ENCODE measurements at regions not wholly inside any gene's neighbourhood (a gene's known extent, or its start where the extent isn't known, plus 50 kb on each side); places are given as distances from the start of the nearest gene placed in this dataset.

DNA sequence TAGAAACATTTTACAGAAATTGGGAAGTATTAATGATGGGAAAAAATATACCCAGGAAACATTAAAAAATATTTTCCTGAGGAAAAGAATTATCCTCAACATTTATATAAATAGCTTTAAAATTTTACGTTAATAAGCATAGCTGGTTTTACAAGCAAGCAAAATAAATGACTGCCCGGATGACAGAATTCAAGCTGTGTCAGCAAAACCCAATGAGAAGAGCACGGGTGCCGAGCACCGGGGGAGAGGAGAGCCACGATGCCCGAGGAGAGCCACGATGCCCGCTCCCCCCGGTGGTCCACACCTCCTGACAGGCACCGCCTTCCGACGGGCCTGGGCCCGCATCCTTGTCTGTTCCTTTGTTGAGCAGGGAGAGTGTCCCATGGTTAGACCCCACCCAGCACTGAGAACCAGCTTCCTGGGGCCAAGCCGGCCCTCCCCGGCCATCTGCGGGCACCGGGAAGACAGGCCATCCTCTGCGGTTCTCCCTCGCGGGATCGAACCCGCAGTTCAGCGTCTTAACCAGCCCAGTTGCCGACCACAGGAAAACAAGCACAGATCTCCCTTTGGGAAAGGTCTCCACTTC, 63.3 kb upstream of the PDE10A start:
- TF ChIP-seq, protein P1, sequence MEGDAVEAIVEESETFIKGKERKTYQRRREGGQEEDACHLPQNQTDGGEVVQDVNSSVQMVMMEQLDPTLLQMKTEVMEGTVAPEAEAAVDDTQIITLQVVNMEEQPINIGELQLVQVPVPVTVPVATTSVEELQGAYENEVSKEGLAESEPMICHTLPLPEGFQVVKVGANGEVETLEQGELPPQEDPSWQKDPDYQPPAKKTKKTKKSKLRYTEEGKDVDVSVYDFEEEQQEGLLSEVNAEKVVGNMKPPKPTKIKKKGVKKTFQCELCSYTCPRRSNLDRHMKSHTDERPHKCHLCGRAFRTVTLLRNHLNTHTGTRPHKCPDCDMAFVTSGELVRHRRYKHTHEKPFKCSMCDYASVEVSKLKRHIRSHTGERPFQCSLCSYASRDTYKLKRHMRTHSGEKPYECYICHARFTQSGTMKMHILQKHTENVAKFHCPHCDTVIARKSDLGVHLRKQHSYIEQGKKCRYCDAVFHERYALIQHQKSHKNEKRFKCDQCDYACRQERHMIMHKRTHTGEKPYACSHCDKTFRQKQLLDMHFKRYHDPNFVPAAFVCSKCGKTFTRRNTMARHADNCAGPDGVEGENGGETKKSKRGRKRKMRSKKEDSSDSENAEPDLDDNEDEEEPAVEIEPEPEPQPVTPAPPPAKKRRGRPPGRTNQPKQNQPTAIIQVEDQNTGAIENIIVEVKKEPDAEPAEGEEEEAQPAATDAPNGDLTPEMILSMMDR (IDR thresholded peaks at IDR 0.05; ENCODE audit: insufficient read depth, low read depth, low read length) = no peak
- Histone ChIP-seq H3K36me3 (ENCODE audit: control insufficient read depth, insufficient read depth, low read length) (no peaks in the 10 kb centered on the region), H3K27me3 (ENCODE audit: control insufficient read depth, insufficient read depth, low read length) (no peaks in the 10 kb centered on the region), H3K4me3 (ENCODE audit: low read depth, low read length) (no peak overlapping the region)
- CTCF ChIA-PET = no interaction called here
- POLR2A ChIA-PET = no interaction called here
- no peak for DNase-seq (ENCODE audit: low read depth)

GRCh38 chr6:165725201-165725600, 62.2 kb upstream of the PDE10A start:
- Histone ChIP-seq H3K4me3 (ENCODE audit: low read depth, low read length) (no peak overlapping the region), H3K27me3 (ENCODE audit: control insufficient read depth, insufficient read depth, low read length) (no peaks in the 10 kb centered on the region), H3K36me3 (ENCODE audit: control insufficient read depth, insufficient read depth, low read length) (no peaks in the 10 kb centered on the region)
- POLR2A ChIA-PET = no interaction called here
- CTCF ChIA-PET = no interaction called here
- TF ChIP-seq, protein P1 (IDR thresholded peaks at IDR 0.05; ENCODE audit: insufficient read depth, low read depth, low read length) = no peak
- DNase-seq (ENCODE audit: low read depth) = no peak

GRCh38 chr6:165723326-165723725, 60.3 kb upstream of the PDE10A start:
- Histone ChIP-seq H3K36me3 (ENCODE audit: control insufficient read depth, insufficient read depth, low read length) (no peaks in the 10 kb centered on the region), H3K27me3 (ENCODE audit: control insufficient read depth, insufficient read depth, low read length) (no peaks in the 10 kb centered on the region), H3K4me3 (ENCODE audit: low read depth, low read length) (no peak overlapping the region)
- ChIA-PET CTCF (no interaction called here), POLR2A (no interaction called here)
- TF ChIP-seq, protein P1 (IDR thresholded peaks at IDR 0.05; ENCODE audit: insufficient read depth, low read depth, low read length) = no peak
- DNase-seq (ENCODE audit: low read depth) = no peak

GRCh38 chr6:165722022-165722421, 59.0 kb upstream of the PDE10A start:
- TF ChIP-seq, protein P1 (IDR thresholded peaks at IDR 0.05; ENCODE audit: insufficient read depth, low read depth, low read length) = no peak
- Histone ChIP-seq H3K36me3 (ENCODE audit: control insufficient read depth, insufficient read depth, low read length) (no peaks in the 10 kb centered on the region), H3K4me3 (ENCODE audit: low read depth, low read length) (no peak overlapping the region), H3K27me3 (ENCODE audit: control insufficient read depth, insufficient read depth, low read length) (no peaks in the 10 kb centered on the region)
- DNase-seq (ENCODE audit: low read depth) = no peak
- ChIA-PET CTCF (no interaction called here), POLR2A (no interaction called here)

DNA sequence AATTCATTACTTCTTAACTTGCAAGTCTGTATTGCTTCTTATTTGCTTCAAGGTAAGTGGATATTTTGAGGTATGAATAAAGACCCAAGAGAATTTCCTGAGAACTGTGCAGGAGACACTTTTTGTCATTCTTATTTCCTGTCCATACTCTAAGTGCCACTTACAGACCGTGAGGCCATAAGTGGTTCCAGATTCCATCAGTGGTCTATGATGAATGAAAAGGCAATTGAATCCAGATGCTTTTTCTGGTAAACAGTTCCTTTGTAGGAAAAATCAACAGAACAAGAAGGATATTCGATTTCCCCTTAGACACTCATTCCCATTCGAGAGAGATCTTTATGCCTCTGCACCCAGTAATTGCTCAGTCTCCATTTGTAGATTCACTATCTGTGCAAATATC, 58.3 kb upstream of the PDE10A start:
- H3K36me3 ChIP-seq (ENCODE audit: control insufficient read depth, insufficient read depth, low read length) = no peaks in the 10 kb centered on the region
- DNase-seq (ENCODE audit: low read depth) = no peak
- CTCF ChIA-PET = no interaction called here
- TF ChIP-seq, protein P1 (IDR thresholded peaks at IDR 0.05; ENCODE audit: insufficient read depth, low read depth, low read length) = no peak
- POLR2A ChIA-PET = no interaction called here
- H3K4me3 ChIP-seq (ENCODE audit: low read depth, low read length) = no peak overlapping the region
- H3K27me3 ChIP-seq (ENCODE audit: control insufficient read depth, insufficient read depth, low read length) = no peaks in the 10 kb centered on the region
